NCI-H2081 treated with DMSO at 0.1 percent for 48 hours (cell line): ENCODE measurements at regions not wholly inside any gene's neighbourhood (a gene's known extent, or its start where the extent isn't known, plus 50 kb on each side); places are given as distances from the start of the nearest gene placed in this dataset.

Experiments used
- DNase-seq: peaks from one replicate; lab custom pipeline; 2025; lab: John Stamatoyannopoulos, UW

DNA sequence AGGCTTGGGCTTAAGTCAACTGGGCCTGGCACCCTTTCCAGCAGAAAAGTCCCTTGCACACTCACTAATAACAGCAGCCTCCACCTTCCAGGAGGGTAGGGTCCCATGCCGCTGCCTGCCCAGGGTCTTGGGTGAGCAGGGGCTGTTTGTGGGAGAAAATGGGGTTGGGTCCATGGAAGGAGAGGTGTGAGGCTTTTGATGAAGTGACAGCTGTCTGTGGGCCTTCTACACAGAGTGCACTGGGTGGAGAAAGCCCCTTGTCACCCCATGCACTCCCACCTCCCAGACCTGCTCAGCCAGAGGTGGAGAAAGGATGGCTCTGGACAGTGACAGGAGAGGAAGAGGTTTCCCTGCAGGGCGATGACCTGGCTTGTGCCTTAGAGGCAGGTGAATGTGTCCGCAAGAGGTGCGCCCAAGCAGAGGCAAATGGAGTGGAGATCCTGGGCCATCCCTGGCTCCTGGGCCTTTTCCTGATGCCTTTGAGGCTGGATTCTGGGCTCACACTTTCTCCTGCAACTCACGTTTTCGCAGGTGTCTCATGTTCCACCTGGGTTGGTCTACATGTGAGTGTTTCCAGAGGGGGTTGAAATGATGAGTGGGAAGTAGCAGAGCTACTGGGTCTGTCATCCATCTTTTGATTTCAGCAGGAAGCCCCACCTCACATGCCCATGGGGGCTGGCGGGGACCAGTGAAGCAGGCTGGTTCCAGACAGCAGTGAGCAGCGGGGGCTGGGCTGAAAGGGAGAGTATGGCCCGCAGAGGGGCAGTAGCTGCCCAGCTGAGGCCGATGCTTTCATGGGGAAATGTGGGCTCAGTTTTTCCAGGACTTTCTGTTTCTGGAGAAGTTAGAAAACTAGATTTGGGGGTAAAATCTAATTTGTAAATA, 85.2 kb upstream of the PRR23E start:
- no peak for DNase-seq

DNA sequence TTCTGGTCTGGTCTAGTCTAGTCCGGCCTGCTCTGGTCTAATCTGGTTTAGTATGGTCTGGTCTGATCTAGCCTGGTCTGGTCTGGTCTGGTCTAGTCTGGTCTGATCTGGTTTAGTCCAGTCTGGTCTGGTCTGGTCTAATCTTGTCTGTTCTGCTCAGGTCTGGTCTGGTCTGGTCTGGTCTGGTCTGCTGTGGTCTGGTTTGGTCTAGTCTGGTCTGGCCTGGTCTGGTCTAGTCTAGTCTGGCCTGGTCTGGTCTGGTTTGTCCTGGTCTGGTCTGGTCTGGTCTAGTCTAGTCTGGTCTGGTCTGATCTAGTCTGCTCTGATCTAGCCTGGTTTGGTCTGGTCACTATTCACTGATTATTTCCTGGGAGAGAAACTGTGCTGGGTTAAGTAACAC, 84.1 kb upstream of the PRR23E start:
- DNase-seq, result no peak

DNA sequence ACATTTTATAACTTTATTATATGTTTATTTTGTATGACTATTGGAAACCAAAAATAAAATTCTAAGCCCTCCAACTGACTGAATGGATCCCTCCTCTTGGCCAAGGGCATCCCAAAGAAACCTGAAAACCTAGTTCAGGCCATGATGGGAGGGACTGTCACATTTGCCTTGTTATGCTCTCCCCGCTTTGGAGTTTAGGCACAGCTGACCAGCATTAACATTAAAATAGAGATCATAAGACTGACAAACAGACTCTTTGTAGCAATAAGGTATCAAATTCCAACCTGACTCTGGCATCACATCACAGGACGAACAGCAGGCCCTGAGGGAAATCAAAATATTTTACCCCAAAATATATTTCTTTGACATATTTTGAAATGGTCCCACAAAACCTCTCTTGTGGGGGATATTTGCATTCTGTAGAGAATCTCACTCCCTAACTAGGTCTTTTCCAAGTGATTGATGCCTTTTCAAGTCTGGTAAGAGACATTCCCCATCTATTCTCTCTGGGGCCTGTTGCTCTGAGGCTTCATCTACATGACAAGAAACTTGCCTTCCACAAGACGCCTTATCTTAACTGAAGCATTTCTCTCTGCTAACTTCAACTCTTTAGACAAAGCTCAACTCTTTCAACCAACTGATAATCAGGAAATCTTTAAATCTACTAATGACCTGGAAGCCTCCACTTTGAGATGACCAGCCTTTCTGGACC, 81.8 kb upstream of the PRR23E start:
- no peak for DNase-seq

DNA sequence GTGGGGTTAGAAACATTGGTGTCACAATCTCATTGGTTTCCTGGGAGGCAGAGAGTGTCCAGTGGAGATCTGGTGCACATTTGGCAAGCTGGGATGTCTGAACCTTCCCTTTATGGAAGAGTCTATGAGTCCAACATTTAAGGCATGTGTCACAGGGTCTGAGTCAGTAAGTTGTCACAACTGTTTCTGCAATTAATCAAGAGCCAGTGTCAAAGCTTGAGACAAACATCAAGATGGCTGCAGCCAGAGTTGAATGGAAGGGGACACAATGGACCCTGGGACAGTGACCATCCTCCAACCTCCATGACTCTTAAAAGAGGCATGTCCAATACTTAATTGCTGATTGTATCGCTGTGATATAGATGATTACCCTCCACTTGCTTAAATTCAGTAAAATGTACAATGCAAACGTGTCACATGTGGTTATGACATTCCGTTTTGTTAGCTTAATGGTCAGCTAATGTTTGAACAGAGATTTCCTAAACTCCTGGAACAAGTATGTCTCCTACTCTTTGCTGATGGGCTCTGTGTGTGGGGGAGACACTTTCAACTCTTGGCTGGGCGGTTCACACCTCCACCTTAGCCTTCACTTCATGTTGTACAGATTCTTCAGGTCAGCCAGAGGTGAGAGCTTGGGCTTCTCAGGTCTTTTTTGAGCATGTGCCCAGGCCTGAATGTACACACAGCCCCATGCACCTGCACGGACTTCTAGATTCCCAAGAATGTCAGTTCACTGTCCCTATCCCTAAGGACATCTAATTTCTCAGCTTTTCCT, 79.9 kb upstream of the PRR23E start:
- no peak for DNase-seq

DNA sequence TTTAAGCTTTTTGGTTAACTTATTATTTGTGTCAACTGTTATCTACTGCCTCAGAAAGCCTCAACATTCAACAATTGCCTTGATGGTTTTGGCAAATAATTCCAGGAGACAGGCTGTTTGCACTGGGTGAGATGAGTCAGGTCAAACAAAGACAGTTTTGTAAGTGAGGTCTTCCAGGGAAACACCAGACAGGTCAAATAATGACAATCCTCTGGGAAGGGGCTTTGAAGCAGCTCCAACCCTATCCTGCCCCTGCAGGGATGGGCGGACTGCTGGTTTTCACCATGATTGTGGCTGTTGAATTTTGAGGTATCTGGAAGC, 79.4 kb upstream of the PRR23E start:
- DNase-seq, result no peak

DNA sequence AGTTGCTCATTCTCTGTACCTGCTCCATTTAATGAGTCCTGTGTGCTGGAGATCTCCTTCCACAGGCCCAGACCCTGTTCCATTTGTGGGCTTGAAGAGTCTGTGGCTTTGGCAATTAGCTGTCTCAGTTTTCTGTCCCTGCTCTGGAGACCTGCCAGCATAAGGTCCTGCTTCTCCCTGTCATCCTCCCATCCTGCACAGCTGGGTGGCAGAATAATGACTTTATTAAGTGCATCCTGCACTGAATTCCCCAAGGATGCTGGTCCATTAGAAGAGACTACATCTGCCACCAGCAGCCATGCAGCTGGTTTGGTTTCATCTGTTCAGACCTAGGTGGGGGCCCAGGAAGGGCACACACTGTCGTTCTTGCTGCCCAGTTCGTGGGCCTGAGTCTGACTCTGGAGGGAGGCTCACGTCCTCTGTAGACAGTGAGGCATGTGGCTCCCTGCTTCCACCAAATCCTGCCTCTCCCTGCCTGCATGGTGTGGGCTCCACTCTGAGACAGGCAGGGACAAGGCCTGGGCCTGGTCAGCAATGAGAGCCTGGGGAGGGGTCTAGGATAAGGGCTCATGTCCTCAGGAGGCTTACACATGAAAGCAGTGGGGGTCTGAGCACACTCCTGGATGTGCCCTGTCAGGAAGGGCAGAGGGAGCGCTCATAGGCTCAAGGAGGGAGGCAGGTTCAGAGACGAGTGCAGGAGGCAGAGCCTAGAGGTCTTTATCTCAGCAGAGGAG, 78.4 kb upstream of the PRR23E start:
- DNase-seq, result no peak

DNA sequence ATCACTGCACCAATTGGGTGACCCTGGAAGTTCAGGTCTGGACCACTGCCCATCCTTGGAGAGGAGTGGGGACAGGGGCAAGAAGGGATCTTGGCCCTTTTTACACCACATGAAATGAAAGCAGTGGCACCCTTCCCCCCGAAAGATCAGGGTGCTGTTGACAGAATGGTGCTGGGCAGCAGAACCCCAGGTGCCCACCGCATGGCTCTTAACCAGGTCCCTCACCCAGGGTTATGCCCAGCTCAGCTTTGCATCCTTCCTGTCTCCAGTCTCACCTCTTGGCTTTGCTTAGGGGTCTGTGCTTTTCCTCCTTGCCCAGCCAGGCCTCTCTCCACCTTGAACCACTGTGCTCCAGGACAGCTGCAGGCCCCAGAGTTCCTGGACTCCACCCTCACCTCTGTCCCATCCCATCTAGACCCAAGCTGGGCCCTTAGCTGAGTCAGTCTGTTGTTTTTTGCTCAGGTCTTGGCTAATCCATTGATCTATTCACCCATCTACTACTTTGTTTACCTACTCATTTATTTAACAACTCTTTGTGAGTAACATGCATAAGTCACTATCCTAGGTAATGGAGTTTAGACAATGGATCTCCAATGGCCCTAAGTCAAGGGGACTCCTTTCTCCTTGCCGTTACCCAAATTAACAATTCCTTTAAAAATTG, 77.1 kb upstream of the PRR23E start:
- no peak for DNase-seq

DNA sequence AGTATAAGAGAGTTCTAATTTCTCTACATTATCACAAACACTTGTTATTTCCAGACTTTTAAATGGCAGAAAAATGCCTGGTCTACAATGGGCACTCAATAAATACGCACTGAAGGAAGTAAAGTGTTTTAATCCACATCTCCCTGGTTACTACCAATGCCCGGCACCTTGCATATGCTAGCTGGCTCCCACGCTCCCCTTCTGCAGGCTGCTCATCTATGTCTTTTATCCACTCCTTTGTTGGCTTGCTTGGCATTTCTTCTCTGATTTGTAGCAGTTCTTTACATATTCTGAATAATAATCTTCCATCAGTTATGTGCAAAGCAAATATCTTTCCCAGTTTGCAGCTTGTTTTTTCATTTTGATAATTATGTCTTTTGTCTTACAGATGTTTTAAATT, 74.6 kb upstream of the PRR23E start:
- no peak for DNase-seq

DNA sequence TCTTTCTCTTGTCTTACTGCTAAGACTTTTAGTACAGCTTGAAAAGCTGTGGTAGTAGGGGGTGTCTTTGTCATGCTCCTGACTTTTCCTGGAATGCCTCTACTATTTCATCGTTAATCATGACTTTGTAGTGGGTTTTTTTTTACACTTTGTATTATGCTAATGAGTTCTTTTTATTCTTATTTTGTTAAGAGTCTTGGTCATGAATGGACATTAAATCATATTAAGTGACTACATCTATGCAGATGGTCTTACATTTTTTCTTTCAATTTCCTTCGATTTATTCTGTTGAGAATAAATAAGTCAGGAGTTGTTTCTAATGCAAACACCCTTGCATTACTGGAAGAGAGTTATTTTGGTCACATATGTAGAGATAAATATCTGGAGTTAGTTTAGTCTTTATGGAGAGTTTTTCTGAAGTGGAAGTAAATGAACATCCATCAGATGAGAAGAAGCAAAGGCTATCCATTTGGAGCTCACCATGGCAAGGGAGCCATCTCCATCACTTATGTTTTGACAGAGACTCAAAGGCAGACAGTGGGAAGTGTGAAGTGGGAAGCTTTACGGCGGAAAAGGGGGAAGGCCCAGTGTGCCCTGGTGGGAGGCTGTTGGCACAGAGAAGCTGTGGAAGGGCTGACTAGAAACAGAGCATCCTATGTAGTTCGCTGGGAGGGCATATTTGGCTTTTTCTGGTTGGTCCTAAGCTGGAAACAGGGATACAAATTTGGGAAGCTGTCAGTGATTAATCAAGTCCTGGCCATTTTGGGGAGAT, 73.1 kb upstream of the PRR23E start:
- DNase-seq, result no peak

DNA sequence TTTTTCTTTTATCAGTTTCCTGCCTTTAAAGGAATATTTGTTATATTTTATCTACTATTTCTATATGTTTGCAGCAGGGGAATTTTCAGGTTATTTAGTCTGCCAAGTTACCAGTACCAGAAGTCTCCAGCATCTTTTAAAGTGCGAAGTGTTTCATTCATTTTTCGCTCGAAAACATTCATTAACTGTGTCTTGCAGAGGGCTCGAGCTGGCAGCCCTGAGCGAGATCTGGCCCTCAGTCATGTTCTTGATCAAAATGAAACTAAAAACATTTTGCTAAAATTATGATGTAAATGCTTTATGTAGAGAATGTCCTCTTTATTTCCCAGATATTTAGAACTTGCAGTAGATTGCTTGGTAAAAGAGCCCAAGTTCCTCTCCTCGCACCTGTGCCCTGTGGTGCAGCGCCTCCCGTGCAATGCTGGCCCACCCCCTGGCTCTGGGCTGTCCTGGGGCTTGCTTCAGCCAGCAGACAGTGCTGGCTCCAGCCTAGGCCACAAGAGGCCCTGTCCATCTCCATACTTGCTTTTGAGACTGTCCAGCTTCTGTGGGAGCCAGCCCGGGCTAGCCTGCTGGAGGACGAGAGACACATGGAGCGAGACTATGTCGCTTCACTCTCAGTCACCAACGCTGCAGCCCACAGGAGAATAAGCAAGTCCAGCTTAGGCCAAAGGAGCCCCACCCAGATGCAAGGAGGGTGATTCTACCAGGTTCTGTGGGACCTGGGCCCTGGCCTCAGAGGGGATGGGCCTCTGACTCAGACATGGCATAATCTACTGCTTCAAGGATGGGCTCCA, 71.9 kb upstream of the PRR23E start:
- no peak for DNase-seq

DNA sequence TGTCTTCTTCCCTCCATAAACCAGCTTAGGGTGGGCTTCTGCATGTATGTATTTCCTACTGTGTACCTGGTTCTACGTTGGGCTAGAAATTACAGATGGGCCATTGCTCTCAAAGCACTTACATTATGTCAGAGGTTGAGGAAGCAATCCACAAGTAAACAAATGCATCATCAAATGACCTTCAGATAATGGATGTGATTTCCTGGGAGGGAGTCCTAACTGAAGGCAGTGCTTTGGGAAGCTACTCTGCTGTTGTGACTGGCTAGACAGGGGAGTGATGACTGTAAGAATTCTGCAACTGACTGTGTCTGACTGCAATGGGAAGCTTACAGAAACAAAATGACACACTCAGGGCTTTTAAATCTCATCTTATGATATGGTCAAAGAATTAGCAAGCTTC, 71.0 kb upstream of the PRR23E start:
- DNase-seq, result no peak

DNA sequence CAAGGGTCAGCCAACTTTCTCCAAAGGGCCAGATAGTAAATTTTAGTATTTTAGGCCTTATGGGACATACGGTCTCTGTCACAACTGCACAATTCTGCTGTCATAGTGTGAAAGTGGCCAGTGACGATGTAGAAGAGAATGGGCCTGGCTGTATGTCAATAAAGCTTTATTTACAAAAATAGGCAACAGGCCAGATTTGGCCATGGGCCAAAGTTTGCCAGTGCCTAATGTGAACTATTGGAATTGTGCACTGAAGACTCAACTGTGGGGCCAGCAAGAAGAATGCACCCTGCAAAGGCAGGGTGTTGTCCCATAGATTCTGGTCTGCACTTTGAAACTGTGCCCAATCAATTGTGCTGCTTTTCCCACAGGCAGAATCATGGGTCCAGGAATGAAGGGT, 69.4 kb upstream of the PRR23E start:
- DNase-seq, result no peak

DNA sequence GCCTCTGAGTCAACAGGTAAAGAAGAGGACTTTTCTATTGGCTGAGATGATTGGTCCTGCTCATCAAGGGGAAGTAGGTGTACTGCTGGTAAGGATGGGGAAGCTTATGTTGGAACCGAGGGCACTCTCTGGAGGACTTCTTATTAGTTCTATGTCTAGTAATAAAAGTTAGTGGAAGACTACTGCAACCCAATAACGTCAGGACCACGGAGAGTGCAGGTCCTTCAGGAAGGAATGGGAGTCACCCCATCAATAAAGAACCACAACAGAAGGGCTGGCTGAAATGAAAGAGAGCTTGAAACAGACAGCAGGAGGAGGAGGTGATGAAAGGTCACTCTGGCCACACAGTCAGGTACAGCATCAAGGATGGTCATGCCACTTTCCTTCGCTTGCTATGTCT, 68.8 kb upstream of the PRR23E start:
- DNase-seq, result no peak

DNA sequence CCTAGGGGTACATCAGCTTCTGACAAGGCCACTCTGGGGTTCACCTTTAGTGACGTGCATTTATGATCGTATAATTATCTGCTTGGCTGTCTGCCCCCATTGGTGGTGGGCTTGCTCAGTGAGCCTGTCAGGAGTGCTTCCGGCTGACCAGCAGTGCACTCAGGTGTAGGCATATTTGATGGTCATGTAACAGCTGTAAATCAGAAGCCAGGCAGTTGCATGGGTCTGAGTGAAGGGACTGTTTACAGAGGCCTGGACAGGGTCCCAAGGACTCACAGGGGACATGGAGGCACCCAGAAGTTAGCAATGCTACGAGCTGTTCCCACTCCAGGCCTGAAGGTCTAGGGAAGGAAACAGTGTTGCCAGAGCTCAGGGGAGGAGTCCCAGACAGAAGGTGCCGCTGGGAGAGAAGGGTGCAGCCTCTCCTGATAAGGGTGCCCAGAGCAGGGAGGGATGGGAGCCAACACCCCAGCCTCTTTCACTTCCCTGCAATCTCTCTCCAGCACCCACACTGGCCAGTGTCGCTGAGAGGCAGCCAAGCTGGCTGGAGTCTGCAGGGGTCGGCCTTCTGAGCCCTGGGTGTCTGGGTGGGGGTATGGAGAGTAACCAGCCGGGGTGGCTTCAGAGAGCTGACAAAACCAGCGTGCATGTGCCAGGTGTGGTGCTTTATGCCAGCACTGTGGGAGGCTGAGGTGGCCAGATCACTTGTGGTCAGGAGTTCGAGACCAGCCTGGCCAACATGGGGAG, 61.3 kb upstream of the PRR23E start:
- no peak for DNase-seq

DNA sequence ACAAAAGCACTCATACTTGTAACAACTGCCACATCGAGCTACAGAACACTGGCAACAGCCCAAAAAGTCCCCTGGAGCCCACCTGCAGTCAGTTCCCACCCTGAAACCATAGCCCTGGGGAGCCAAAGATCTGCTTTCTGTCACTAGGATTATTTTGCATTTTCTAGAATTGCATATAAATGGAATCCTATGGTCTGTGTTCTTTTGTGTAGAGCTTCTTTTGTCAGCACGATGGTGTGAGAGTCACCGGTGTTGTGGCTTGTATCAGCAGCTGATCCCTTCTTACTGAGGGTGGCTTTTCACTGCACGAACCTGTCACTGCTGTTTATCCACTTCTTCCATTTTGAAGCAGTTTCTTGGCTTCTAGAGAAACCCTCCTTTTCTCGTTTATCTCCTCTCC, 60.1 kb upstream of the PRR23E start:
- DNase-seq, result no peak

DNA sequence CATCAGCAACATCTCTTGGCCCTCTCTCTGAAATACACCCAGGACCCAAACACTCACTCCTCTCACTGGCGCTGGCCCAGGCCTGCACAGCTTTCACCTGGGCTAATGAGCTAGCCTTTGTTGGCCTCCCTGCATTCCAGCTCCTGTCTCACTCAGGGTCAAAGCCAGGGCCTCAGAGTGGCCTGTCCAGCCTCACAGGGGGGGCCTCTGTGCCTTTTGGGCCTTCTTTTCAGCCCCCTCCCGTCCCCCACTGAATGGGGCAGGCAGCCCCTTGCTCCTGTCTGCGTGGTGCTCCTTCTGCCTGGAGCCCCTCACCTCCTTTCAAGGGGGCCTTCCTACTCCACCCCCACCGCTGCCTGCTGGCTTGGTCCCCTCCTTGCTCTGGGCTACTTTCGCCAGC, 59.0 kb upstream of the PRR23E start:
- no peak for DNase-seq

DNA sequence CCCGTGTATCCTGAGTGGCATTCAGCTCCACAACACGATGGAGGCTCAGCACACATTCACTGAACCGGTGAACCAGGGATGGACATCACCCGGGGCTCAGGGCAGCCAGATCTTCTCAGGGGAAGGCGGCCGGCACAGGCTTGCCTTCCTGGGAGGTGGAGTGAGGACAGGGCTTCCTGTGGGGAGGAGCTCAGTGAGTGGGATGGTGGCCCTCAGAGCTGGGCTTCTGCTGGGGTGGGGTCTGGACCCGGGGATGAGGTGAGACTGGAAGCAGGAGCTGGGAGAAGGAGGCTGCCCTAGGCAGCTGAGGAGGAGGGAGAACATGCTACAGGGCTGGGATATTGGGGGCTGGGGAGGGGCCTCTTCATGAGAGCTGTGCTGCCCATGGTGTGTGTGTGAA, 58.5 kb upstream of the PRR23E start:
- DNase-seq, result no peak

DNA sequence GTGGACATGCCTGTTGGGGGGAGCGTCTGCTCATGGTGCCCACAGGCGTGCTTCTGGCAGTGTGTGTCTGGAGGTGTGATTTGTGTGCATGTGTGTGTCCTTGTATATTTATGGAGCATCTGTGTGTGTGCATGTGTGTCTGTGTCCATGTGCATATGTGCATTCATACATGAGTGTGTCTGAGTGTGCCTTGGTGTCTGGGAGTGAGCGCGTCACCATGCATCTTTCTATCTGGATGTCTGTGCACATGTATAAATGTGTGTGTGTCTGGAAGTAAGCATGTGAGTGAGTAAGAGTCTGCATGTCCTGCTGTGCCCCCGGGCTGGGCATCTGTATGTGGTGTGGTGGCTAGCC, 58.1 kb upstream of the PRR23E start:
- DNase-seq, result no peak

DNA sequence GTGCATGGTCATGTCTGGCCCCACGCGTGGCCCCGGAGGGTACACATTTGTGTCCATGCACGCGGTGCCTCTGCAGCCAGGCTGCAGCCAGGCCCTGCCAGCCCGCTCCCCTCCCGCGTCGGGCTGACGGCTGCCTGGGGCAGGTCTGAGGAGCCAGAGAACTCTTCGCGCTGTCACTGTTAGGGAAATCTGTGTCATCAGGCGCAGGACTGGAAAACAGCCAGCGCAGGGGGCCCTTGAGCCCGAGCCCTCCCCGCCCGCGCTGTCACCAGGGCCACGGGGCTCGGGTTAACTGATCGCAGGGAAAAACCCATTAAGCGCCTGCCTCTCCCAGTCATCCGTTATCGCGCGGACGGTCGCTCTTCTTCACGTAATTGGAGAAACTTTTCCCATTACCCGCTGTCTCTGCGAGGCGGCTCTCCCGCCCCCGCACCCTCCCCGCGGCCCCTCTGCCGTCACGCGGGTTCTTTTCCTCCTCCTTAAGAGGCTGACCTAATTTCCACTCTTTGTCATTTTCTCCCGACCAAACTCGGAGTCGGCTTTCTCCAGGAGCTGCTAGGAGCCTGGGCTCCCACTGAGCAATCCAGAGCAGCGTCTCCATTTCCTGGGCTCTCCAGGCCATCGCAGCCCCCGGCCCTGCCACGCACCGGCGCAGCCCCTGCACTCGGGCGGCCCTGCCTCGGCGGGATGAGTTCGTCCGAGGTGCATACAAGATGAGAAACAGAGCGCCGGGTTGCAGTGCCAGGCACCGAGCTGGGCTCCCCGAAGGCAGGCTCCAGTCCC, 57.5 kb upstream of the PRR23E start:
- DNase-seq, result no peak
